GM18511 (cell line): ENCODE measurements at regions not wholly inside any gene's neighbourhood (a gene's known extent, or its start where the extent isn't known, plus 50 kb on each side); places are given as distances from the start of the nearest gene placed in this dataset.

Experiments
- ATAC-seq: cut with Tn5 transposase; IDR thresholded peaks from one replicate; pipeline ENCODE4 v1.9.1; 2021; ENCODE audit warnings: mild to moderate bottlenecking, moderate library complexity; ENCODE audit not compliant: unreplicated experiment

- no peak for ATAC-seq
Observed at GRCh38 chr17:77426676-77427386, 286.1 kb downstream of the SEC14L1 start.

- ATAC-seq: no peak
Observed at GRCh38 chr17:77427391-77427991, 286.7 kb downstream of the SEC14L1 start.

- ATAC-seq: no peak
Observed at GRCh38 chr17:77428020-77428748, 287.4 kb downstream of the SEC14L1 start.

GRCh38 chr17:77428749-77429368 is 288.1 kb downstream of the SEC14L1 start:
- ATAC-seq: no peak

GRCh38 chr17:77429369-77429968 is 288.7 kb downstream of the SEC14L1 start:
- ATAC-seq: no peak

- ATAC-seq: no peak
Observed at GRCh38 chr17:77429969-77430752, 289.4 kb downstream of the SEC14L1 start.

GRCh38 chr17:77432034-77432661 is 291.4 kb downstream of the SEC14L1 start:
- no peak for ATAC-seq

- ATAC-seq: no peak
Observed at GRCh38 chr17:77432742-77433141, 292.0 kb downstream of the SEC14L1 start.

- ATAC-seq: no peak
Observed at GRCh38 chr17:77433385-77434135, 292.8 kb downstream of the SEC14L1 start.

GRCh38 chr17:77434136-77435114 is 293.7 kb downstream of the SEC14L1 start:
- no peak for ATAC-seq

- no peak for ATAC-seq
Observed at GRCh38 chr17:77435272-77436057, 294.7 kb downstream of the SEC14L1 start.

GRCh38 chr17:77436058-77436442 is 295.3 kb downstream of the SEC14L1 start:
- no peak for ATAC-seq

- no peak for ATAC-seq
Observed at GRCh38 chr17:77436481-77436880, 295.7 kb downstream of the SEC14L1 start.

GRCh38 chr17:77437017-77437416 is 296.2 kb downstream of the SEC14L1 start:
- ATAC-seq: no peak

- ATAC-seq: no peak
Observed at GRCh38 chr17:77437747-77438146, 297.0 kb downstream of the SEC14L1 start.

- no peak for ATAC-seq
Observed at GRCh38 chr17:77438241-77439188, 297.7 kb downstream of the SEC14L1 start.
